NB4 (cell line): ENCODE measurements at regions not wholly inside any gene's neighbourhood (a gene's known extent, or its start where the extent isn't known, plus 50 kb on each side); places are given as distances from the start of the nearest gene placed in this dataset.

Source experiments
- DNase-seq: peaks from one replicate; pipeline ENCODE4 v3.0.0; 2010; ENCODE audit warnings: low read depth
- H3K4me3 ChIP-seq: one replicate; pipeline ENCODE4 v1.5.1; 2011; ENCODE audit warnings: mild to moderate bottlenecking, low read depth, low read length, moderate library complexity
- CTCF ChIP-seq: IDR thresholded peaks from one replicate; pipeline ENCODE4 v1.5.1; 2012; ENCODE audit warnings: low read depth, low read length
- MAX ChIP-seq: IDR thresholded peaks from 2 replicates; pipeline ENCODE4 v1.6.1; 2011; ENCODE audit warnings: low read depth, low read length
- MYC ChIP-seq: IDR thresholded peaks from 2 replicates; pipeline ENCODE4 v1.6.1; 2011; ENCODE audit warnings: low read depth, low read length
- POLR2A ChIP-seq: IDR thresholded peaks from 2 replicates; pipeline ENCODE4 v1.6.1; 2011; ENCODE audit warnings: mild to moderate bottlenecking; ENCODE audit not compliant: insufficient read length; ENCODE audit errors: extremely low read depth

- TF ChIP-seq CTCF: no peak
- no peak for TF ChIP-seq MYC
- TF ChIP-seq MAX: no peak
- no peak for TF ChIP-seq POLR2A
- DNase-seq: no peak
- no peak overlapping the region for H3K4me3 ChIP-seq
Observed at GRCh38 chr7:12984117-12984516, 296.7 kb downstream of the ARL4A start.

DNA sequence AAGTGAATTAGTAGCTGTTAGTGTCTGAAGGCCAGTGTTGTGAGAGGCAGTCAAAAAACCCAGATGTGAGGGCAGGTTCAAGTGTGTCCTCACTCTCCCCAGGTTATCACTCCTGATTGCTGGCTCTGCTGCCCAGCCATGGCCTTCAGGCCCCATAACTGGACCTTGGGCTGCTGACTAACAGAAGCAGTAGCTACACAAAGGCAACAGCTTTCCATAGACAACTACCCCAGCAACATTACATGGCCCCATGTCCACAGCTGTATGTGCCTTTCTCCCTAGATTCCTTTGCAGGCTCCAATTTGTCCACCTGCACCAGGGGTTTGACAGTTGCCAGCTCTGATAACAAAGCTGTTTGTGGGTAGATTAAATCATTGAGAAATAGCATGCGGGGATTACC is 297.8 kb downstream of the ARL4A start:
- TF ChIP-seq MAX: no peak
- TF ChIP-seq MYC: no peak
- no peak for TF ChIP-seq POLR2A
- no peak for TF ChIP-seq CTCF
- DNase-seq: no peak
- no peak overlapping the region for H3K4me3 ChIP-seq

DNA sequence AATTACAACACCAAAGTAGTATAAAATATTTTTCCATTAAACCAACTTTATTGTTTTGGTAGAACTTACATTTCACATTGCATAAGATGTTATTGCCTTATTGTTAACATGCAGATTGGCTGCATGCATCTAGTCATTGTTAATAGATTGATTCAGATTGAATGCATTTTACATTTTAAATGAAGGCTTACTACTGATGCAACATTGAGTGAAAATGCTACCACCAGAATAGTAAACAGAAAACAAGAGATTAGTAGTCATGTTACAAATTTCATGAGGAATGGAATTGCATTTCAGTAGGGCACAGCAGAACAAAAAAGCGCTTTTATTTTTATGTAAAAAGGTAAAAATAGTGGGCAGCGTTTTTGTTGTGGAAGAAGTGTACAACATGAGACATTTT is 298.3 kb downstream of the ARL4A start:
- DNase-seq: no peak
- TF ChIP-seq MAX: no peak
- TF ChIP-seq POLR2A: no peak
- TF ChIP-seq CTCF: no peak
- no peak for TF ChIP-seq MYC
- H3K4me3 ChIP-seq: no peak overlapping the region

- DNase-seq: no peak
- no peak for TF ChIP-seq MYC
- H3K4me3 ChIP-seq: no peak overlapping the region
Observed at GRCh38 chr7:12987238-12987637, 299.8 kb downstream of the ARL4A start.

DNA sequence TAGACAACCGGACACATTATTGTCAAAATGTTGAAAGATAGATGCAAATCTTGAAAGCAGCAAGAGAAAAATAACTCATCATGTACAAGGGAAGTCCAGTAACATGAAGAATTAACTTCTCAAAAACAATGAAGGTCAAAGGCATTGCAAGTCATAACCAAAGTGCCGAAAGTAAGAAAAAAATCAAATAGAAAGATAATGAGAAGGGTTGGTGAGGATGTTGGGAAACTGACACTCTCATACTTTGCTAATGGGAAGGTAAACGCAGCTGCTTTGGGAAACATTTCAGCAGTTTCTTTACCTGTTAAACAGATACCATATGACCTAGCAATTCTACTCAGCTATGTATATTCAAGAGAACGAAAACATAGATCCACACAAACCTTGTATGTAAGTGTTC is 303.0 kb downstream of the ARL4A start:
- H3K4me3 ChIP-seq: no peak overlapping the region
- TF ChIP-seq MYC (no peak), MAX (no peak)

DNA sequence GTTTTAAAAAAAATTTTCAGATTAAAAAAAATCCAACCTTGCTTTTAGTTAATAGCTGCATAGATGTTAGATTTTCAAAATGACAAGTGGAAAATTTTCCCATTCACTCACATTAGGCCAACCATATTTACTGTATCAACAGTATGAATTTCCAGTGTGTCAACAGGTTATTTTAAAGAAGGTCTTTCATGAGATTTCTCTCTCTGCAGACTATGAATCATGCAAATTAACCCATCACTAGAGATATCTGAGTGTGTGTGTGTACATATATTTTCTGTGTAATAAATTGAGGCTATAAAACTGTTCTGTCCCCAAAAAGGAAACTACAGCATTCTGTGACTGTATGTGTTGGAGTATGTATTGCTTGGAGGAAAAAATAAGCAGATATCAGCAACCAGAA is 305.6 kb downstream of the ARL4A start:
- TF ChIP-seq CTCF (no peak), POLR2A (no peak), MYC (no peak), MAX (no peak)
- no peak for DNase-seq
- H3K4me3 ChIP-seq: no peak overlapping the region

More for the DNA sequence above, 303.0 kb downstream of the ARL4A start:
- DNase-seq: no peak

DNA sequence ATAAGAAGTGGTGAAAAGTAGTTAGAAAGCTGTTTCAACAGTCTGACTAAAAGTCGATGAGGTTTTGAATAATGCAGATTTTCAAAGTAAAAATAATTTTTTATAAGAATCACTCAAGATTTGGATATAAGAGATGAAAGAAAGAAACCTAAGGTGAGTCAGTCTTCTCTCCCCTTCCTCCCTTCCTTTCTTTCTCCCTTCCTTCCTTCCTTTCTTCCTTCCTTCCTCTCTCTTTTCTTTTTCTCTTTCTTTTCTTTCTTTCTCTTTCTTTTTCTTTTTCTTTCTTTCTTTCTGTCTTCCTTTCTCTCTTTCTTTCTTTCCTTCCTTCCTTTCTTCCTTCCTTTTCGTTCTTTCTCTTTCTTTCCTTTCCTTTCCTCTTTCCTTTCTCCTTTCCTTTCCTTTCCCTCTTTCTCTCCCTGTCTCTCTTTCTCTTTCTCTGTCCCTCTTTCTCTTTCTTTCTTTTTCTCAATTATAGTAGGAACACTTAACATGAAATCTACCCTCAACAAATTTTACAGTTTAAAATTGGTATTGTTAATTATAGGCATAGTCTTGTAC is 308.6 kb downstream of the ARL4A start:
- TF ChIP-seq MYC (no peak), CTCF (no peak), POLR2A (no peak), MAX (no peak)
- no peak overlapping the region for H3K4me3 ChIP-seq
- no peak for DNase-seq
